B cell (primary cell): ENCODE measurements at regions not wholly inside any gene's neighbourhood (a gene's known extent, or its start where the extent isn't known, plus 50 kb on each side); places are given as distances from the start of the nearest gene placed in this dataset.

Experiments
- ATAC-seq: fragments of 200-7000 bp; cut with Tn5 transposase; one replicate; pipeline ENCODE4 v1.10.0; 2021; ENCODE audit warnings: low read depth, mild to moderate bottlenecking, moderate number of reproducible peaks, moderate library complexity
- CTCF ChIA-PET: fragments of 350-600 bp; sonication (Branson Sonifier 250); formaldehyde crosslinking; loops from one replicate; lab custom pipeline; 2021; ENCODE audit warnings: antibody characterized with exemption, inconsistent platforms; lab: Charles Lee
- POLR2A ChIA-PET: fragments of 350-600 bp; sonication (Branson Sonifier 250); formaldehyde crosslinking; loops from one replicate; lab custom pipeline; 2021; ENCODE audit warnings: antibody characterized with exemption; lab: Charles Lee
- DNase-seq: peaks from one replicate; pipeline ENCODE4 v3.0.0; 2013
- H2AFZ ChIP-seq: 2 replicates; pipeline ENCODE4 v1.6.1; 2012; ENCODE audit warnings: mild to moderate bottlenecking, low read depth, low read length; ENCODE audit not compliant: insufficient read depth, poor library complexity, severe bottlenecking
- H3K27ac ChIP-seq, 2 donors: 1 replicate in 1 of 2; 2 replicates in 1 of 2; pipeline ENCODE4 v1.5.1; 2012 to 2013; ENCODE audit warnings: low read length in 2 of 2, mild to moderate bottlenecking in 2 of 2, moderate library complexity in 1 of 2
- H3K27me3 ChIP-seq, 4 experiments: fragments of 200-600 bp in 1 of 4; sonication (generic) in 1 of 4; replicated peaks in 1 of 4; 1 replicate in 2 of 4; 2 replicates in 2 of 4; pipeline versions ENCODE4 v1.6.1 to v1.7.0; 2013 to 2016; ENCODE audit warnings: low read length in 3 of 4, mild to moderate bottlenecking in 2 of 4, mixed read lengths in 1 of 4, moderate library complexity in 1 of 4; ENCODE audit not compliant: insufficient read depth in 4 of 4, control insufficient read depth in 3 of 4; ENCODE audit errors: control extremely low read depth in 1 of 4
- H3K36me3 ChIP-seq, 2 experiments: replicated peaks in 1 of 2; 1 replicate in 1 of 2; 2 replicates in 1 of 2; pipeline versions ENCODE4 v1.6.1 to v1.7.1; 2013; ENCODE audit warnings: low read length in 1 of 2; ENCODE audit not compliant: insufficient read depth in 2 of 2, control insufficient read depth in 1 of 2; ENCODE audit errors: control extremely low read depth in 1 of 2, extremely low read depth in 1 of 2
- H3K4me1 ChIP-seq, 2 donors: fragments of 200-600 bp in 1 of 2; sonication (generic) in 1 of 2; 1 replicate in 1 of 2; 2 replicates in 1 of 2; pipeline versions ENCODE4 v1.5.1 to v1.6.1; 2013 to 2017; ENCODE audit warnings: low read length in 2 of 2; ENCODE audit not compliant: control insufficient read depth in 2 of 2, insufficient read depth in 2 of 2
- H3K4me2 ChIP-seq: replicated peaks from 2 replicates; pipeline ENCODE3; 2012; ENCODE audit warnings: mild to moderate bottlenecking, low read depth, low read length; ENCODE audit not compliant: poor library complexity, severe bottlenecking
- H3K4me3 ChIP-seq, 5 experiments: fragments of 200-600 bp in 1 of 5; sonication (generic) in 1 of 5; 1 replicate in 3 of 5; 2 replicates in 2 of 5; pipeline versions ENCODE4 v1.5.1 to v1.7.0; 2011 to 2016; ENCODE audit warnings: low read length in 4 of 5, mild to moderate bottlenecking in 4 of 5, low read depth in 2 of 5, control low read depth in 1 of 5, moderate library complexity in 1 of 5; ENCODE audit not compliant: insufficient read depth in 1 of 5; ENCODE audit errors: control extremely low read depth in 1 of 5, extremely low read depth in 1 of 5
- H3K79me2 ChIP-seq: fragments of 200-600 bp; sonication (generic); one replicate; pipeline ENCODE4 v1.6.0; 2016; ENCODE audit warnings: low read length; ENCODE audit not compliant: control insufficient read depth, insufficient read depth
- H3K9ac ChIP-seq: fragments of 200-600 bp; sonication (generic); 2 replicates; pipeline ENCODE4 v1.6.1; 2017; ENCODE audit warnings: mild to moderate bottlenecking, low read length, moderate library complexity
- H3K9me3 ChIP-seq, 3 donors: one replicate each; pipeline versions ENCODE4 v1.6.1 to v1.7.1; 2013; ENCODE audit warnings: low read length in 2 of 3; ENCODE audit not compliant: control insufficient read depth in 2 of 3, insufficient read depth in 1 of 3; ENCODE audit errors: control extremely low read depth in 1 of 3
- H4K20me1 ChIP-seq: 2 replicates; pipeline ENCODE4 v1.6.0; 2012; ENCODE audit warnings: mild to moderate bottlenecking, low read length; ENCODE audit not compliant: insufficient read depth, control insufficient read depth, poor library complexity, severe bottlenecking
- H3K27ac Mint-ChIP-seq: one replicate; pipeline ENCODE4 v1.8.0; 2021; ENCODE audit warnings: mixed read lengths
- H3K27me3 Mint-ChIP-seq: one replicate; pipeline ENCODE4 v1.8.0; 2021; ENCODE audit warnings: mixed read lengths
- H3K4me1 Mint-ChIP-seq: one replicate; pipeline ENCODE4 v1.8.0; 2021; ENCODE audit warnings: mixed read lengths
- H3K4me3 Mint-ChIP-seq: one replicate; pipeline ENCODE4 v1.8.0; 2021; ENCODE audit warnings: mixed read lengths
- H3K9me3 Mint-ChIP-seq: one replicate; pipeline ENCODE4 v1.8.0; 2022; ENCODE audit warnings: mixed read lengths; ENCODE audit not compliant: insufficient read depth
- EZH2 ChIP-seq: IDR thresholded peaks from 2 replicates; pipeline ENCODE4 v1.6.1; 2012; ENCODE audit warnings: borderline replicate concordance, low read depth, mild to moderate bottlenecking, moderate library complexity, low read length; ENCODE audit not compliant: insufficient read depth, poor library complexity, severe bottlenecking
- WGBS: methylation state at CpG from one replicate; pipeline ENCODE4 v1.1.5; 2013; ENCODE audit warnings: missing lambda C conversion rate; ENCODE audit not compliant: insufficient coverage; 5-methylcytosine and 5-hydroxymethylcytosine counted together
- intact Hi-C: fragments of 100-400 bp; cut with micrococcal nuclease; formaldehyde crosslinking; loops from one replicate; pipeline ENCODE4 v1.10.0; 2022
- TF ChIP-seq, protein P1 (sequence below): fragments of 200-600 bp; IDR thresholded peaks from one replicate; pipeline ENCODE4 v1.8.0; 2022; ENCODE audit warnings: antibody characterized with exemption, mild to moderate bottlenecking

DNA sequence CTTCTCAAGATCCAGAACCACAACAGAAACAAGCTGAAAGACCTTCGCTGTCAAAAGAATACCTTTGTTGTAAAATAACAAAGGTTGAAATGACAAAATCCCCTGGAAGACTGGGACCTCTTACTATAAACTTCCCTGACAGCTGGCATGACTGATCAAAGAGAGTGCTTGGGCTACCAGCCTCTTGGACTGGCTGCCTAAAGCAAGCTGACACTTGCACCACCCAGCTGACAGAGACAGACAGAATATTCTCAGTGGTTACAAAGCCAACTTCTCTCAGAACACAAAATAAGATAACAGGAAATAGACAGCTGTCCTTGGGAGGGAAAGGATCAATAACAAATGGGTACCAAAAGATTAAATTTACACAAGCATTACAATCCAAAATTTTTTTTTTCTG lies 241.7 kb upstream of the SPOCK3 start:
- Histone ChIP-seq H3K27me3 (no peaks in the 10 kb centered on the region), H3K79me2 (no peaks in the 10 kb centered on the region), H3K4me1 (no peaks in the 10 kb centered on the region), H3K4me2 (no peak overlapping the region), H3K9me3 (peaks cover 0 to 3% (median 0%) of the 10 kb centered on the region in 3 donors), H3K36me3 (no peaks in the 10 kb centered on the region), H3K27ac (no peak overlapping the region), H4K20me1 (no peaks in the 10 kb centered on the region), H3K4me3 (no peak overlapping the region), H2AFZ (no peak overlapping the region), H3K9ac (no peak overlapping the region)
- intact Hi-C loops, result no loop called here
- Mint-ChIP-seq H3K9me3 (no peaks in the 10 kb centered on the region), H3K27ac (no peak overlapping the region), H3K27me3 (no peaks in the 10 kb centered on the region), H3K4me3 (no peak overlapping the region), H3K4me1 (no peaks in the 10 kb centered on the region)
- TF ChIP-seq EZH2, result no peak
- TF ChIP-seq, protein P1, sequence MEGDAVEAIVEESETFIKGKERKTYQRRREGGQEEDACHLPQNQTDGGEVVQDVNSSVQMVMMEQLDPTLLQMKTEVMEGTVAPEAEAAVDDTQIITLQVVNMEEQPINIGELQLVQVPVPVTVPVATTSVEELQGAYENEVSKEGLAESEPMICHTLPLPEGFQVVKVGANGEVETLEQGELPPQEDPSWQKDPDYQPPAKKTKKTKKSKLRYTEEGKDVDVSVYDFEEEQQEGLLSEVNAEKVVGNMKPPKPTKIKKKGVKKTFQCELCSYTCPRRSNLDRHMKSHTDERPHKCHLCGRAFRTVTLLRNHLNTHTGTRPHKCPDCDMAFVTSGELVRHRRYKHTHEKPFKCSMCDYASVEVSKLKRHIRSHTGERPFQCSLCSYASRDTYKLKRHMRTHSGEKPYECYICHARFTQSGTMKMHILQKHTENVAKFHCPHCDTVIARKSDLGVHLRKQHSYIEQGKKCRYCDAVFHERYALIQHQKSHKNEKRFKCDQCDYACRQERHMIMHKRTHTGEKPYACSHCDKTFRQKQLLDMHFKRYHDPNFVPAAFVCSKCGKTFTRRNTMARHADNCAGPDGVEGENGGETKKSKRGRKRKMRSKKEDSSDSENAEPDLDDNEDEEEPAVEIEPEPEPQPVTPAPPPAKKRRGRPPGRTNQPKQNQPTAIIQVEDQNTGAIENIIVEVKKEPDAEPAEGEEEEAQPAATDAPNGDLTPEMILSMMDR, result no peak
- ChIA-PET POLR2A (no interaction called here), CTCF (no interaction called here)
- ATAC-seq, result no peak
- no peak for DNase-seq
- WGBS, result no CpG with 5 or more reads among the region's 1 CpG

DNA sequence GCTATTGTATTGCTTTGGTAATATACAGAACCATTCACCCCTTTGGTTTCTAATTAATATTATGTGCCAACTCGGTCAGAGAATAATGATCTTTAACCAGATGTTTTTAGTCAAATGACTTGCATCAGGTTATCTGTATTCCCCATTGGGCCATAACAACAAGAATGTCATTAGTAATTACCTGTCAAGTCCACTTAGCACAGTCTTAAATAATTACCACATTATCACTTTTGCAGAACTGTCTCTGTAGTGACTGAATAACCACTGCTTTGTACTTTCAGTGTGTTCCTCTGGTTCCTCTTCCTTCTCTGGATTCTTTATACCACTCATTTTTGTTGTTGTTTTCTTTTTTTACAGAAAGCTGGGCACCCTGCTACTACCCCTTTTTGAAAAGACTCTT lies 257.7 kb upstream of the SPOCK3 start:
- no peaks in the 10 kb centered on the region for H3K9me3 Mint-ChIP-seq
- DNase-seq, result no peak
- intact Hi-C loops, result no loop called here
- Histone ChIP-seq H2AFZ (no peak overlapping the region), H3K4me1 (no peaks in the 10 kb centered on the region), H3K79me2 (no peaks in the 10 kb centered on the region), H3K9me3 (peaks cover 0 to 6% (median 0%) of the 10 kb centered on the region in 3 donors), H3K27ac (no peak overlapping the region), H3K9ac (no peak overlapping the region), H3K4me3 (no peak overlapping the region), H3K36me3 (no peaks in the 10 kb centered on the region), H4K20me1 (no peaks in the 10 kb centered on the region), H3K4me2 (no peak overlapping the region), H3K27me3 (no peaks in the 10 kb centered on the region)
- no peaks in the 10 kb centered on the region for H3K4me1 Mint-ChIP-seq
- no peak overlapping the region for H3K4me3 Mint-ChIP-seq
- POLR2A ChIA-PET, result no interaction called here
- TF ChIP-seq, protein P1, result no peak
- TF ChIP-seq EZH2, result no peak
- H3K27ac Mint-ChIP-seq, result no peak overlapping the region
- CTCF ChIA-PET, result no interaction called here
- no peaks in the 10 kb centered on the region for H3K27me3 Mint-ChIP-seq
- WGBS, result no CpG with 5 or more reads among the region's 1 CpG
- no peak for ATAC-seq
